B cell (primary cell): ENCODE measurements at regions not wholly inside any gene's neighbourhood (a gene's known extent, or its start where the extent isn't known, plus 50 kb on each side); places are given as distances from the start of the nearest gene placed in this dataset.
"Not testable (repeated sequence)": the region's sequence is repeated elsewhere in the genome, so short reads cannot be mapped to it uniquely, and the experiment has no call there.

Source experiments
- ATAC-seq: fragments of 200-7000 bp; cut with Tn5 transposase; one replicate; pipeline ENCODE4 v1.10.0; 2021; ENCODE audit warnings: low read depth, mild to moderate bottlenecking, moderate number of reproducible peaks, moderate library complexity
- CTCF ChIA-PET: fragments of 350-600 bp; sonication (Branson Sonifier 250); formaldehyde crosslinking; loops from one replicate; lab custom pipeline; 2021; ENCODE audit warnings: antibody characterized with exemption, inconsistent platforms; lab: Charles Lee
- POLR2A ChIA-PET: fragments of 350-600 bp; sonication (Branson Sonifier 250); formaldehyde crosslinking; loops from one replicate; lab custom pipeline; 2021; ENCODE audit warnings: antibody characterized with exemption; lab: Charles Lee
- DNase-seq: peaks from one replicate; pipeline ENCODE4 v3.0.0; 2013
- H2AFZ ChIP-seq: 2 replicates; pipeline ENCODE4 v1.6.1; 2012; ENCODE audit warnings: mild to moderate bottlenecking, low read depth, low read length; ENCODE audit not compliant: insufficient read depth, poor library complexity, severe bottlenecking
- H3K27ac ChIP-seq, 2 donors: 1 replicate in 1 of 2; 2 replicates in 1 of 2; pipeline ENCODE4 v1.5.1; 2012 to 2013; ENCODE audit warnings: low read length in 2 of 2, mild to moderate bottlenecking in 2 of 2, moderate library complexity in 1 of 2
- H3K27me3 ChIP-seq, 4 experiments: fragments of 200-600 bp in 1 of 4; sonication (generic) in 1 of 4; replicated peaks in 1 of 4; 1 replicate in 2 of 4; 2 replicates in 2 of 4; pipeline versions ENCODE4 v1.6.1 to v1.7.0; 2013 to 2016; ENCODE audit warnings: low read length in 3 of 4, mild to moderate bottlenecking in 2 of 4, mixed read lengths in 1 of 4, moderate library complexity in 1 of 4; ENCODE audit not compliant: insufficient read depth in 4 of 4, control insufficient read depth in 3 of 4; ENCODE audit errors: control extremely low read depth in 1 of 4
- H3K36me3 ChIP-seq, 2 experiments: replicated peaks in 1 of 2; 1 replicate in 1 of 2; 2 replicates in 1 of 2; pipeline versions ENCODE4 v1.6.1 to v1.7.1; 2013; ENCODE audit warnings: low read length in 1 of 2; ENCODE audit not compliant: insufficient read depth in 2 of 2, control insufficient read depth in 1 of 2; ENCODE audit errors: control extremely low read depth in 1 of 2, extremely low read depth in 1 of 2
- H3K4me1 ChIP-seq, 2 donors: fragments of 200-600 bp in 1 of 2; sonication (generic) in 1 of 2; 1 replicate in 1 of 2; 2 replicates in 1 of 2; pipeline versions ENCODE4 v1.5.1 to v1.6.1; 2013 to 2017; ENCODE audit warnings: low read length in 2 of 2; ENCODE audit not compliant: control insufficient read depth in 2 of 2, insufficient read depth in 2 of 2
- H3K4me2 ChIP-seq: replicated peaks from 2 replicates; pipeline ENCODE3; 2012; ENCODE audit warnings: mild to moderate bottlenecking, low read depth, low read length; ENCODE audit not compliant: poor library complexity, severe bottlenecking
- H3K4me3 ChIP-seq, 5 experiments: fragments of 200-600 bp in 1 of 5; sonication (generic) in 1 of 5; 1 replicate in 3 of 5; 2 replicates in 2 of 5; pipeline versions ENCODE4 v1.5.1 to v1.7.0; 2011 to 2016; ENCODE audit warnings: low read length in 4 of 5, mild to moderate bottlenecking in 4 of 5, low read depth in 2 of 5, control low read depth in 1 of 5, moderate library complexity in 1 of 5; ENCODE audit not compliant: insufficient read depth in 1 of 5; ENCODE audit errors: control extremely low read depth in 1 of 5, extremely low read depth in 1 of 5
- H3K79me2 ChIP-seq: fragments of 200-600 bp; sonication (generic); one replicate; pipeline ENCODE4 v1.6.0; 2016; ENCODE audit warnings: low read length; ENCODE audit not compliant: control insufficient read depth, insufficient read depth
- H3K9ac ChIP-seq: fragments of 200-600 bp; sonication (generic); 2 replicates; pipeline ENCODE4 v1.6.1; 2017; ENCODE audit warnings: mild to moderate bottlenecking, low read length, moderate library complexity
- H3K9me3 ChIP-seq, 3 donors: one replicate each; pipeline versions ENCODE4 v1.6.1 to v1.7.1; 2013; ENCODE audit warnings: low read length in 2 of 3; ENCODE audit not compliant: control insufficient read depth in 2 of 3, insufficient read depth in 1 of 3; ENCODE audit errors: control extremely low read depth in 1 of 3
- H4K20me1 ChIP-seq: 2 replicates; pipeline ENCODE4 v1.6.0; 2012; ENCODE audit warnings: mild to moderate bottlenecking, low read length; ENCODE audit not compliant: insufficient read depth, control insufficient read depth, poor library complexity, severe bottlenecking
- H3K27ac Mint-ChIP-seq: one replicate; pipeline ENCODE4 v1.8.0; 2021; ENCODE audit warnings: mixed read lengths
- H3K27me3 Mint-ChIP-seq: one replicate; pipeline ENCODE4 v1.8.0; 2021; ENCODE audit warnings: mixed read lengths
- H3K4me1 Mint-ChIP-seq: one replicate; pipeline ENCODE4 v1.8.0; 2021; ENCODE audit warnings: mixed read lengths
- H3K4me3 Mint-ChIP-seq: one replicate; pipeline ENCODE4 v1.8.0; 2021; ENCODE audit warnings: mixed read lengths
- H3K9me3 Mint-ChIP-seq: one replicate; pipeline ENCODE4 v1.8.0; 2022; ENCODE audit warnings: mixed read lengths; ENCODE audit not compliant: insufficient read depth
- EZH2 ChIP-seq: IDR thresholded peaks from 2 replicates; pipeline ENCODE4 v1.6.1; 2012; ENCODE audit warnings: borderline replicate concordance, low read depth, mild to moderate bottlenecking, moderate library complexity, low read length; ENCODE audit not compliant: insufficient read depth, poor library complexity, severe bottlenecking
- WGBS: methylation state at CpG from one replicate; pipeline ENCODE4 v1.1.5; 2013; ENCODE audit warnings: missing lambda C conversion rate; ENCODE audit not compliant: insufficient coverage; 5-methylcytosine and 5-hydroxymethylcytosine counted together
- intact Hi-C: fragments of 100-400 bp; cut with micrococcal nuclease; formaldehyde crosslinking; loops from one replicate; pipeline ENCODE4 v1.10.0; 2022
- TF ChIP-seq, protein P1 (sequence below): fragments of 200-600 bp; IDR thresholded peaks from one replicate; pipeline ENCODE4 v1.8.0; 2022; ENCODE audit warnings: antibody characterized with exemption, mild to moderate bottlenecking

DNA sequence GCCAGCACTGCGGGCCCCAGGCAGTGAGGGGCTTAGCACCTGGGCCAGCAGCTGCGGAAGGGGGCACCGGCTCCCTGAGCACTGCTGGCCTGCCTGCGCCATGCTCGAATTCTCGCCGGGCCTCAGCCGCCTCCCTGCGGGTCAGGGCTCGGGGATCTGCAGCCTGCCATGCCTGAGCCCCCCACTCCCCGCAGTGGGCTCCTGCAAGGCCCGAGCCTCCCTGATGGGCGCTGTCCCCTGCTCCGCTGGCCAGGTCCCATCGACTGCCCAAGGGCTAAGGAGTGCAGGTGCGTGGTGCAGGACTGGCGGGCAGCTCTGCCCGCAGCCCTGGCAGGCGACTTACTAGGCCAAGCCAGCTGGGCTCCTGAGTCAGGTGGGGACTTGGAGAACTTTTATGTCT, 133.3 kb upstream of the LMNTD1 start:
- no peak for TF ChIP-seq EZH2
- TF ChIP-seq, protein P1, sequence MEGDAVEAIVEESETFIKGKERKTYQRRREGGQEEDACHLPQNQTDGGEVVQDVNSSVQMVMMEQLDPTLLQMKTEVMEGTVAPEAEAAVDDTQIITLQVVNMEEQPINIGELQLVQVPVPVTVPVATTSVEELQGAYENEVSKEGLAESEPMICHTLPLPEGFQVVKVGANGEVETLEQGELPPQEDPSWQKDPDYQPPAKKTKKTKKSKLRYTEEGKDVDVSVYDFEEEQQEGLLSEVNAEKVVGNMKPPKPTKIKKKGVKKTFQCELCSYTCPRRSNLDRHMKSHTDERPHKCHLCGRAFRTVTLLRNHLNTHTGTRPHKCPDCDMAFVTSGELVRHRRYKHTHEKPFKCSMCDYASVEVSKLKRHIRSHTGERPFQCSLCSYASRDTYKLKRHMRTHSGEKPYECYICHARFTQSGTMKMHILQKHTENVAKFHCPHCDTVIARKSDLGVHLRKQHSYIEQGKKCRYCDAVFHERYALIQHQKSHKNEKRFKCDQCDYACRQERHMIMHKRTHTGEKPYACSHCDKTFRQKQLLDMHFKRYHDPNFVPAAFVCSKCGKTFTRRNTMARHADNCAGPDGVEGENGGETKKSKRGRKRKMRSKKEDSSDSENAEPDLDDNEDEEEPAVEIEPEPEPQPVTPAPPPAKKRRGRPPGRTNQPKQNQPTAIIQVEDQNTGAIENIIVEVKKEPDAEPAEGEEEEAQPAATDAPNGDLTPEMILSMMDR = no peak
- Mint-ChIP-seq H3K27ac (no peak overlapping the region), H3K27me3 (peaks cover 19% of the 10 kb centered on the region), H3K4me3 (no peak overlapping the region), H3K9me3 (no peaks in the 10 kb centered on the region), H3K4me1 (no peaks in the 10 kb centered on the region)
- H3K36me3 ChIP-seq = no peaks in the 10 kb centered on the region
- intact Hi-C loops = no loop called here
- no peaks in the 10 kb centered on the region for H3K79me2 ChIP-seq
- H3K9ac ChIP-seq = no peak overlapping the region
- no peaks in the 10 kb centered on the region for H4K20me1 ChIP-seq
- POLR2A ChIA-PET = no interaction called here
- no peak overlapping the region for H3K27ac ChIP-seq
- H3K4me2 ChIP-seq = no peak overlapping the region
- no peaks in the 10 kb centered on the region for H3K27me3 ChIP-seq
- ATAC-seq (no peak), DNase-seq (no peak)
- CTCF ChIA-PET = no interaction called here
- peaks cover 0 to 9% (median 0%) of the 10 kb centered on the region in 3 donors for H3K9me3 ChIP-seq
- H3K4me1 ChIP-seq = no peaks in the 10 kb centered on the region
- no peak overlapping the region for H3K4me3 ChIP-seq
- WGBS = 98% methylated on average over 19 of the region's 19 CpGs
- no peak overlapping the region for H2AFZ ChIP-seq

DNA sequence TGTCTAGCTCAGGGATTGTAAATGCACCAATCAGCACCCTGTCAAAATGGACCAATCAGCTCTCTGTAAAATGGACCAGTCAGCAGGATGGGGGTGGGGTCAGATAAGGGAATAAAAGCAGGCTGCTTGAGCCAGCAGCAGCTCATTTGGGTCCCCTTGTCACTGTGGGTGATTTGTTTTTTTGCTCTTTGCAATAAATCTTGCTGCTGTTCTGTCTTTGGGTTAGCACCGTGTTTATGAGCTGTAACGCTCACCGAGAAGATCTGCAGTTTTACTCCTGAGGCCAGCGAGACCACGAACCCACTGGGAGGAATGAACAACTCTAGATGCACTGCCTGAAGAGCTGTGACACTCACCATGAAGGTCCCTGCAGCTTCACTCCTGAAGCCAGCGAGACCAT, 134.1 kb upstream of the LMNTD1 start:
- Histone ChIP-seq H3K9ac (no peak overlapping the region), H3K79me2 (no peaks in the 10 kb centered on the region), H4K20me1 (no peaks in the 10 kb centered on the region), H3K4me3 (no peak overlapping the region), H3K36me3 (no peaks in the 10 kb centered on the region), H2AFZ (no peak overlapping the region), H3K4me1 (no peaks in the 10 kb centered on the region), H3K27ac (no peak overlapping the region), H3K27me3 (no peaks in the 10 kb centered on the region), H3K9me3 (peaks cover 0 to 9% (median 0%) of the 10 kb centered on the region in 3 donors), H3K4me2 (no peak overlapping the region)
- TF ChIP-seq, protein P1 = no peak
- TF ChIP-seq EZH2 = no peak
- Mint-ChIP-seq H3K4me3 (no peak overlapping the region), H3K27ac (no peak overlapping the region), H3K4me1 (no peaks in the 10 kb centered on the region), H3K27me3 (peaks cover 28% of the 10 kb centered on the region), H3K9me3 (no peaks in the 10 kb centered on the region)
- intact Hi-C loops = no loop called here
- 74% methylated on average over 6 of the region's 6 CpGs for whole genome bisulfite sequencing
- ATAC-seq (no peak), DNase-seq (no peak)
- ChIA-PET POLR2A (no interaction called here), CTCF (no interaction called here)

DNA sequence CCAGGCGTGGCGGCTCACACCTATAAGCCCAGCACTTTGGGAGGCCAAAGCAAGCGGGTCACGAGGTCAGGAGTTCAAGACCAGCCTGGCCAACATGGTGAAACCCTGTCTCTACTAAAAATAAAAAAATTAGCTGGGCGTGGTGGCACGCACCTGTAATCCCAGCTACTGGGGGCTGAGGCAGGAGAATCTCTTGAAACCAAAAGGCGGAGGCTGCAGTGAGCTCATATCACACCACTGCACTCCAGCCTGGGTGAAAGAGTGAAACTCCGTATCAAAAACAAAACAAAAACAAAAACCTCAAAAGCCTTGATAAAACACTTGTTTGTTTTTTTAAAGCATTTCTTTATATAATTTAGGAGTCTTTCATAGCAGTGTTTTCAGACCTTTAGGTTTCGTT, 135.8 kb upstream of the LMNTD1 start:
- H3K9me3 Mint-ChIP-seq, intact Hi-C loops, H3K4me3 Mint-ChIP-seq, H3K79me2 ChIP-seq, H4K20me1 ChIP-seq, H3K9ac ChIP-seq, H3K4me3 ChIP-seq, H3K4me2 ChIP-seq, H3K27ac ChIP-seq, DNase-seq, H3K9me3 ChIP-seq, H3K27ac Mint-ChIP-seq, H3K4me1 ChIP-seq, ATAC-seq, H3K4me1 Mint-ChIP-seq, POLR2A ChIA-PET, CTCF ChIA-PET, H2AFZ ChIP-seq, H3K27me3 ChIP-seq, H3K36me3 ChIP-seq: not testable (repeated sequence)
- WGBS = 92% methylated on average over 7 of the region's 9 CpGs
- peaks cover 27% of the 10 kb centered on the region for H3K27me3 Mint-ChIP-seq
